Body of pancreas (tissue), 4 donors: ENCODE measurements at regions not wholly inside any gene's neighbourhood (a gene's known extent, or its start where the extent isn't known, plus 50 kb on each side); places are given as distances from the start of the nearest gene placed in this dataset.

Experiments
- ATAC-seq: fragments of 150-250 bp; one replicate; pipeline ENCODE4 v1.9.1; 2016
- DNase-seq, 4 donors: peaks; one replicate each; pipeline ENCODE4 v3.0.0-alpha.2; 2019
- H3K27ac ChIP-seq, 4 donors: fragments of 200-600 bp; sonication (generic); 1 replicate in 3 of 4; 2 replicates in 1 of 4; pipeline versions ENCODE4 v1.5.1 to v1.6.1; 2016 to 2019; ENCODE audit warnings: mild to moderate bottlenecking in 1 of 4, mixed read lengths in 1 of 4, moderate library complexity in 1 of 4
- H3K27me3 ChIP-seq, 2 donors: fragments of 200-600 bp; sonication (generic); one replicate each; pipeline ENCODE4 v1.6.0; 2016; ENCODE audit warnings: mild to moderate bottlenecking in 1 of 2
- H3K36me3 ChIP-seq, 2 donors: fragments of 200-600 bp; sonication (generic); replicated peaks in 1 of 2; 2 replicates each; pipeline ENCODE4 v1.5.1; 2016; ENCODE audit warnings: low read depth in 2 of 2; ENCODE audit not compliant: insufficient read depth in 1 of 2
- H3K4me1 ChIP-seq: fragments of 200-600 bp; sonication (generic); one replicate; pipeline ENCODE4 v1.6.0; 2016
- H3K4me3 ChIP-seq, 2 donors: fragments of 200-600 bp; sonication (generic); 1 replicate in 1 of 2; 2 replicates in 1 of 2; pipeline ENCODE4 v1.5.1; 2016 to 2019
- H3K9me3 ChIP-seq, 3 donors: fragments of 200-600 bp; sonication (generic); 1 replicate in 2 of 3; 2 replicates in 1 of 3; pipeline ENCODE4 v1.5.1; 2016
- POLR2A ChIP-seq, 3 donors: fragments of 450-650 bp; IDR thresholded peaks; one replicate each; pipeline ENCODE4 v1.6.1; 2016; ENCODE audit warnings: antibody characterized with exemption in 3 of 3, mild to moderate bottlenecking in 2 of 3
- WGBS, 2 donors: methylation state at CpG; one replicate each; pipeline ENCODE4 v1.1.5; 2017; 5-methylcytosine and 5-hydroxymethylcytosine counted together
- intact Hi-C: fragments of 100-400 bp; cut with DNase I; formaldehyde crosslinking; loops from one replicate; pipeline ENCODE4 v1.15.1; 2023
- TF ChIP-seq, protein P1 (sequence below), 7 experiments: fragments of 450-650 bp in 4 of 7; fragments of 200-600 bp in 3 of 7; sonication (generic) in 3 of 7; IDR thresholded peaks; one replicate each; pipeline ENCODE4 v1.5.1; 2016 to 2019; ENCODE audit warnings: antibody characterized with exemption in 7 of 7

DNA sequence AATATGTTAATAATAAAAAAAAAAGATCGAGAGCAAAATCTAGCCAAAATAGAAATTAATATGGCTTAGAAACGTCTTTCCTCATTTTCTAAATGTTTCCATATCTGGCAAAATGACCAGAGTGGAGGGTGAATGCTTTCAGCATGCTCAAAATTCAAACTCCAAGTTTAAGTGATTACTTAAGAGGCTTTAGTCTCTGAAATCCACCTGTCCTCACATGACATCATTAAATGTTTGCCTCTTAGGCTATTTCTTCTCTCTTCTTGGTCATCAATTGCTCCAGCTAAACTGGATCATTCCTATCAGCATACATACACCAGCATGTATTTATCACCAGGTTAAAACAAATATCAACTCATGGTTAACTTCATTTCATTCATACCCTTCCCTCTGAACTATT, 54.5 kb upstream of the ATXN3L start:
- intact Hi-C loops, result no loop called here
- no peak overlapping the region for H3K4me3 ChIP-seq
- no peaks in the 10 kb centered on the region for H3K9me3 ChIP-seq
- ATAC-seq (no peak), DNase-seq (no peak)
- no peaks in the 10 kb centered on the region for H3K4me1 ChIP-seq
- no peak overlapping the region for H3K27ac ChIP-seq
- TF ChIP-seq, protein P1, sequence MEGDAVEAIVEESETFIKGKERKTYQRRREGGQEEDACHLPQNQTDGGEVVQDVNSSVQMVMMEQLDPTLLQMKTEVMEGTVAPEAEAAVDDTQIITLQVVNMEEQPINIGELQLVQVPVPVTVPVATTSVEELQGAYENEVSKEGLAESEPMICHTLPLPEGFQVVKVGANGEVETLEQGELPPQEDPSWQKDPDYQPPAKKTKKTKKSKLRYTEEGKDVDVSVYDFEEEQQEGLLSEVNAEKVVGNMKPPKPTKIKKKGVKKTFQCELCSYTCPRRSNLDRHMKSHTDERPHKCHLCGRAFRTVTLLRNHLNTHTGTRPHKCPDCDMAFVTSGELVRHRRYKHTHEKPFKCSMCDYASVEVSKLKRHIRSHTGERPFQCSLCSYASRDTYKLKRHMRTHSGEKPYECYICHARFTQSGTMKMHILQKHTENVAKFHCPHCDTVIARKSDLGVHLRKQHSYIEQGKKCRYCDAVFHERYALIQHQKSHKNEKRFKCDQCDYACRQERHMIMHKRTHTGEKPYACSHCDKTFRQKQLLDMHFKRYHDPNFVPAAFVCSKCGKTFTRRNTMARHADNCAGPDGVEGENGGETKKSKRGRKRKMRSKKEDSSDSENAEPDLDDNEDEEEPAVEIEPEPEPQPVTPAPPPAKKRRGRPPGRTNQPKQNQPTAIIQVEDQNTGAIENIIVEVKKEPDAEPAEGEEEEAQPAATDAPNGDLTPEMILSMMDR (IDR thresholded peaks at IDR 0.05), result no peak
- TF ChIP-seq POLR2A (IDR thresholded peaks at IDR 0.05), result no peak
- no peaks in the 10 kb centered on the region for H3K27me3 ChIP-seq
- H3K36me3 ChIP-seq, result no peaks in the 10 kb centered on the region
- WGBS, 2 donors, result 71 to 73% methylated on average over 2 of the region's 2 CpGs

DNA sequence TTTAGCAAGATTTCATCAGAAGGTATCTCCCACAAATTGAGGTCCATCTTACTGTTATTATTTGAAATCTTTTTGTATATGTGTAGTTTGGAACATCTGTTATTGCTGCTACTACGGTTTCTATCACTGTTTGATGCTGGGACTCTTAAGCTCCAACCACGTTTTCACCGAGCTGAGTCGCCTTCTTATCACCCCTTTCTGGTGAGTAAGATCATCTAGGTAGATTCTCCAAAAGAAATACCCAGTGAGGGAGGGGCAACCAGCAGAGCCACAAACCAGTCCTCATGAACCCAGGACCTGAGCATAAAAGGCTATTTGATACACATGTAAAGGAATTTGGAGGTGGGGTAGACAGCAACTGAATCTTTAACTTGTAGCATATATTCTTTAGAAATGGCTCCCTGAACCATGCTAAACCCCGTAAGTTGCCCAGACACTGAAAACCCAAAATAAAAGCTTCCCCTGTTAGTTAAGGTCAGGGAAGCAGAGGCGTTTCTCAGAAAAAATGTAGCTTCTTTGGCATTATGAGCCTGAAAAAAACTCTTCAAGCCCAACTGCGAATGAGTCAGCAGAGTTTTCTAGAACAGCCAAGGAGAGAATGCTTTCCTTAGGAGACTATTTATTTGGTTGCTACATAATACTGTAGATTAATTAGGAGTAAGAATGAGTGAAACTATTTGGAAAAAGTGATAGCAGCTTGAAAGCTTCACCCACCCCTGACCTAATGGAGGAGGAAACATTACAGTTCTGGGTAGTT, 53.8 kb upstream of the ATXN3L start:
- no peaks in the 10 kb centered on the region for H3K4me1 ChIP-seq
- H3K27me3 ChIP-seq, result no peaks in the 10 kb centered on the region
- H3K4me3 ChIP-seq, result no peak overlapping the region
- H3K9me3 ChIP-seq, result no peaks in the 10 kb centered on the region
- intact Hi-C loops, result no loop called here
- TF ChIP-seq, protein P1 (IDR thresholded peaks at IDR 0.05), result no peak
- no peak for TF ChIP-seq POLR2A (IDR thresholded peaks at IDR 0.05)
- DNase-seq (no peak), ATAC-seq (no peak)
- 71 to 81% methylated on average over 7 of the region's 7 CpGs for WGBS, 2 donors
- no peak overlapping the region for H3K27ac ChIP-seq
- H3K36me3 ChIP-seq, result no peaks in the 10 kb centered on the region

DNA sequence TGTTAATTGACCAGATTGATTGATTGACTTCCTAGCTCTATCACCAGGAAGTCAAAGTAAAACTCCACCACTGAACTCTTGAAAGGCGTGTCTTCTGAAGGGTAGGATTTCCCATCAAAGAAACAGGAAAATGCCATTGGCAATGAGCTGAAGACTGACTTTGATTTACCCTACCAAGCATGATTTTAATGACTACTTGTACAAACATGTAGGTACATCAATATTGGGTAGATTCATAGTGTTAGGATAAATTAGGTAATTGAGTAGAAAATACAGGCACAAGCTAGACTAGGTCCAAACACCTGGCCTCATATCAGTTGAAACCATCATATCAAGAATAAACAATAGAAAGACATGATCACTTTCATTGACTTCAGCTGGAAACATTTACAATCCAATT, 53.2 kb upstream of the ATXN3L start:
- ATAC-seq (no peak), DNase-seq (no peak)
- Histone ChIP-seq H3K27me3 (no peaks in the 10 kb centered on the region), H3K4me3 (no peak overlapping the region), H3K4me1 (no peaks in the 10 kb centered on the region), H3K36me3 (no peaks in the 10 kb centered on the region), H3K9me3 (no peaks in the 10 kb centered on the region), H3K27ac (no peak overlapping the region)
- TF ChIP-seq, protein P1 (IDR thresholded peaks at IDR 0.05), result no peak
- no peak for TF ChIP-seq POLR2A (IDR thresholded peaks at IDR 0.05)
- intact Hi-C loops, result no loop called here
- WGBS, 2 donors, result 89% methylated on average over 1 of the region's 1 CpG; no CpG with 5 or more reads in 1 of the 2 donors

DNA sequence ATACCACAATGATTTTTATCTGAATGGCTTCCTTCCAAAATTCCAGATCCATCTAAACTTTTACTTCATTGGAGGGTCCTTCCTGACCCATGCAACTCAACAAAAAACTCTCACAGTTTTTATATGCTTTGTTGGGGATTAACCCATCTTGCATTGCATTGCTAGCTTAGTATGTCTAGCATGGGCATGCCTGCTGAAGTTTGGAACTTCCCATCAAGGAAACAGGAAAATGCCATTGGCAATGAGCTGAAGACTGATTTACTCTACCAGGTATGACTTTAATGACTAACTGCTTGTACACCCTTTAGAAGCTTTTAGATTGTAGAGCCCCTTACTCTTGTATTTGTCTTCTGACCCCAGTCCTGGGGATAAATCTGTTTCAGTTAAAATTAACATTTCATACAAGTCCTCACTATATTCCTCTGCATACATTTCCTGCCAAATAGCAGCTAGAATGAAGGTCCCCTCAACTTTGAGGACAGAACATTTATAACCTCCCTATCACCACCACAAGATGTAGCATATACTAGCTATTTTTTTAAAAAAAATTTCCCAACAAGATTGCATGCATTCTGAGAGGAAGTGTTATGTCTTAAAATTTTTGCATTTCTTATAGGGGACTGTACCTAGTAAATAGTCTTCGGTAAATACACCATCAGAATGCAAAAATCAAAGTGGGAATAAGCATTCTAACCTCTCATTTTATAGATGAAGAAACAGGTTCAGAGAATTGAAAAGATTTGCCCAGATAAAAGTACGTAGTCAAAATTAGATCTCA, 52.5 kb upstream of the ATXN3L start:
- intact Hi-C loops, result no loop called here
- Histone ChIP-seq H3K36me3 (no peaks in the 10 kb centered on the region), H3K27me3 (no peaks in the 10 kb centered on the region), H3K9me3 (no peaks in the 10 kb centered on the region), H3K4me1 (no peaks in the 10 kb centered on the region), H3K27ac (no peak overlapping the region), H3K4me3 (no peak overlapping the region)
- no peak for TF ChIP-seq POLR2A (IDR thresholded peaks at IDR 0.05)
- TF ChIP-seq, protein P1 (IDR thresholded peaks at IDR 0.05), result no peak
- DNase-seq (no peak), ATAC-seq (no peak)
- WGBS, 2 donors, result 91 to 97% methylated on average over 2 of the region's 2 CpGs
